GM21528 (cell line): ENCODE measurements at regions not wholly inside any gene's neighbourhood (a gene's known extent, or its start where the extent isn't known, plus 50 kb on each side); places are given as distances from the start of the nearest gene placed in this dataset.

Experiments used
- ATAC-seq: cut with Tn5 transposase; IDR thresholded peaks from one replicate; pipeline ENCODE4 v1.9.1; 2021; ENCODE audit warnings: mild to moderate bottlenecking, moderate library complexity; ENCODE audit not compliant: unreplicated experiment, low FRiP score

DNA sequence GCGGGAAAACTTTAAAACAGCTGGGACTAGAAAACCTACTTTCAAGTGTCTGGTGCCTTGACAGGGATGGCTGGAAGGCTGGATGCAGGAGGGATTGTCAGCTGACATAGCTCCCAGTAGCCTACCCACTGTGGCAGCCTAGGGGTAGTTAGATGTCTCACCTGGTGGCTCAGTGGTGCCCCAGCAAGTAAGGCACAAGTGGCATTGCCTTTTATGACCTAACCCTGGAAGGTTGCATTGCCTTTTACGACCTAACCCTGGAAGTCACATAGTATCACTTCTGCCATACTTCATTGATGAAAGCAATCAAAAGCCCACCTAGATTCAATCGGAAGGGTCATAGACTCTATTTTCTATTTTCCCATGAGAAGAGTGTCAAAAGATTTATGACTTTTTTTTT, 724.7 kb upstream of the TBX3 start:
- no peak for ATAC-seq

DNA sequence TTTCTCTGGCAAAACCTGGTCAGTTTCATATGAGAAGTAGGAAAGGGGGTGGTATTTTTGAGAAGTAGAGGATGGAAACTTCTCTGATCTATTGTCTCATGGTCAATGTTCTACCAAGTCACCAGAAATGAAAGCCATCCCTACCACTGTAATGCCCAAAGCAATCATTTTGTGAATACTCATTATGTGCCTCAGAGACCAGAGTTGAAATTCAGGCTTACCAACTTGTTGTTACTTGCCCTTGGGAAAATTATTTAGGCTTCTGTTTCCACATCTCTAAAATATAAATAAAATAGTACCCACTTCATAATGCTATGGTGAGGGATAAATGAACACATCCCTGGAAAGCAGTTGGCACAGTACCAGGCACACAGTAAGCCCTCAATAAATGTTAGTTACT, 723.7 kb upstream of the TBX3 start:
- no peak for ATAC-seq

DNA sequence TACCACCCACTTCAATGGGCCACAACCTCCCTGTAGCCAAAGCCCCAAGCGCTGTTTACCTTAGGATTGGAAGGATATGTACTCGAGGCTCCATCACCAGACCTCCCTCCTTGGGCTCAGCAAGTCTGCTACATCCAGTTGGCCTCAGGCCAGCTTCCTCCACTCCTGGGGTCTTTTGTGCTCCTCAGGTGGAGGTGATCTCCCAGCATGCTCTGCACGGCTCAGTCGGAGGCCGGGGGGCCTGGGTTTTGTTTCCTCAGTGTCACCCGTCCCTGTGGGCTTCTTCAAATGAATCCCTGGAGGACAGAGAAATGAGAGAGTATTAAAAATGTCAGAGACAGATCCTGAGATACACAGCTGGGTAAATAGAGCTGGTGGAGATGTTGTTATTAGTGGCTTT, 723.1 kb upstream of the TBX3 start:
- ATAC-seq = no peak

DNA sequence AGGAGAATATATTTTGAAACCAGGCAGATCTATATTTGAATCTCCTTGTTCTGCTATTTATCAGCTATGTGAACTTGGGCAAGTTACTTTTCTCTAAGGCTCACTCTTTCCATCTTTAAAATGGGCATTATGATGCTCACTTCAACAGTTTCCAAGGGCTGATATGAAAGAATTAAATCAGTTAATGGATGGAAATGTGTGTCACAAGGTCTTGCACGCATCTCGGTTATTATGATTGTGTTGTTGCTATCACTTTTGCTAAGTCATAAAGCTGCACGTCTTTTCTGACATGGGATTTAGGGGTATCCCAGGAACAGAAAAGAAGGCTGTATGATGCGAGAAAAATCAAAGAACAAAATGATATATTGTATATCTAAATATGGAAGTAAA, 721.5 kb upstream of the TBX3 start:
- no peak for ATAC-seq

DNA sequence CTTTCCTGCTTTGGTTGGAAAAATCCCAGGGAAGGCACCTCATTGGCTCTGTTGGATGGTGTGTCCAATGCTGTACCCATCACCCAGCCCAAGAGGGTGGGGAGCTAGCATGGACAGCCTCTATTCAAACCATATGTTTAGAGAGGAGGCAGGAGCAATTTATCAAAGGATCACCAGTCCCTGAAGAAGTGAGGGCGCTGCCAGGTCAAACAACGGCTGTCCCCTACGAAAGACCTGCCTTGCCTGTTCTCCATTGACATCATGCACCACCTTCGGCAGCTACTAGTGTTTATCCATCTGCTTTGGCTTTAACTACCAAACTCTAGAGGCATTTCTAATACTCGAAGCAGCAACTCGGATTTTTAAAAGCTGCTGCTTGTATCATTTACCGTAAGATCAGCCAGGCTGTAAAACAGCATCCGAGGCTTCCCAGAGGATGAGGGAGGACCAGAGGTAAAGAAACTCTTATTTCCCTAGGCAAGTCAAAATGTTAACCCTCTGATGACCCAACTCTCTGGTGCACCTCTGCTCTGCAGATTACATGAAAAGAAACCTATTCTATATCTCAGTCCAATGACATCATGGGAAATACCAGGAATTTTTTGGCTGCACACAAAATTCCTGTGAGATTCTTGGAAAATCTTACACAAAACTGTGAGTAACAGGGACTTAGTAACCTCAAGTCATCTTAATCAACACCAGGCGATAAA, 720.9 kb upstream of the TBX3 start:
- ATAC-seq = no peak

DNA sequence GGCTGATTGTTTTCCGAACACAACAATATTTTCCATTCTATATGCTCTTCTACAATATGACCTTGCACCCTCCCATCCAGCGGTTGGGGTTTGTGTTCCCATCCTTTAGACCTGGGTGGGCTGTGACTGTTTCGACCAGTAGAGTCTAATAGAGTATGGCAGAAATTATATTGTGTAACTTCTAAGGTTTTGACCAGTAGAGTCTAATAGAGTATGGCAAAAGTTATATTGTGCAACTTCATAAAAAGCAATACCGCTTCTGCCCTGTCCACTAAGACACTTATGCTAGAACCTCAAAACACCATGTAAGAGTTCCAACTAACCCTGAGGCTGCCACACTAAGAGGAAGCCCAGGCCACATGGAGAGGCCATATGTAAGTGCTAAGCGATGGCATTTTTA, 719.7 kb upstream of the TBX3 start:
- no peak for ATAC-seq

DNA sequence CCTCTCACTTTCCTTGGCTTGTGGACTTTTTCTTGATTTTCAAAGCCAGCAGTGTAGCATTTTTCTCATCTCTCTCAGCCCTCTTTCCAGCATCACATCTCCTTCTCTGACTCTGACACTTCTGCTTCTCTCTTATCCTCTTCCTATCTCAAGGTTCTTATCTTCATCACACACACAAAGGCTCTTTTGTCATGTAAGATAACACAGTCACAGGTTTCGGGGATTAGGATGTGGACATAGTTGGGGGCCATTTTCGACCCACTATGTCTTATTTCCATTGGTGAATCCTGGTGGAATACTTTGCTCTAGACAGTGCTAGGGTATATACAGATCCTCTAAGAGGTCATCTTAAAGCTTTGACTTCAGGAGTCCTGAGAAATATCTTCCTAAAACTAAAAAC, 719.3 kb upstream of the TBX3 start:
- no peak for ATAC-seq

DNA sequence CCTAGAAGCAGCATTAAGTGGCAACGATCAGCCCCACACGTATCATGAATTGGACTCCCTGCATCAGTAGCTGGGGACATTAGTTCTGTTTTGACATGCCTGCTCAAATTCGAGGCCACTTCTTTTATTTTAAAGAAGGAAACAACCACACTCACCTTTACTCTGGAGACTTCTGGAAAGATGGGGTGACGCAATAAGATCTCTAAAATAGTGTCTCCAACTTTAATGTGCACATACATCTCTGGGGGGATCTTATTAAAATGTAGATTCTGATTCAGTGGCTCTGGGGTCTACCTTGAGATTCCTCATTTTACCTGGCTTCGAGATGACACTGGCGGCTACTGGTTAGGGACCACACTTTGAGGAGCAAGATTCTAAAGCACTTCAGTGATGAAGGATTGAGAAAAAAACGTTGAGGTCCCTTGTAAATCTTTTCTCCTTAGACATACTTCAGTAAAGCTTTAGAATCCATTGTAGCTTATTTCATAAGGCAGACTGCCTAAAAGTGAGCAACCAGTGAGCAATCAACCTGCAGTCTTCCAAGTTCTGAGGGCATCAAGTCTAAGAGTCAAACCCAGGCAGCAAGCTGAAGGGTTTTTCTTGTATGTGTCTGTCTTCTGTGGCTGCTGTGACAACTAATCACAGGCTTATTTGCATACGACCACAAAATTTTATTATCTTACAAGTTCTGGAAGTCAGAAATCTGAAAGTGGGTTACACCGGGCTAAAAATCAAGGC, 718.6 kb upstream of the TBX3 start:
- no peak for ATAC-seq

DNA sequence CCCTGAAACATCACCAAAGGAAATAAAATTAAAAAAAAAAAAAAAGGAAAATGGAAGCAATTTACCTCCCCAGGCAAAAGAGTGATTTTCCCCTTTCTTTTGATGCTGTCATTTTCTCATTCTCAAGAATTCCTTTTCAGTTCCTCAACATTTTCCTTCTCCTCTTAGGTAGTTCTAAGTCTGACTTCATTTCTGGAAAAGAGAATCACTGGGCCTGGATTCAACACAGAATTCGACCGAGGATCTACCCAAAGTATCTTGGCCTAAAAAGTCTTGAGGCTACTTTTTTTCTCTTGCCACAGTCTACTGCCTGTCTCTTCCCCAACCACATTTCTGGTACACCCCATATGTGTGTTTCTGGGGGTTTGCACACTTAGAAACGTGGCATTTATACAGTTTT, 717.8 kb upstream of the TBX3 start:
- ATAC-seq = no peak

DNA sequence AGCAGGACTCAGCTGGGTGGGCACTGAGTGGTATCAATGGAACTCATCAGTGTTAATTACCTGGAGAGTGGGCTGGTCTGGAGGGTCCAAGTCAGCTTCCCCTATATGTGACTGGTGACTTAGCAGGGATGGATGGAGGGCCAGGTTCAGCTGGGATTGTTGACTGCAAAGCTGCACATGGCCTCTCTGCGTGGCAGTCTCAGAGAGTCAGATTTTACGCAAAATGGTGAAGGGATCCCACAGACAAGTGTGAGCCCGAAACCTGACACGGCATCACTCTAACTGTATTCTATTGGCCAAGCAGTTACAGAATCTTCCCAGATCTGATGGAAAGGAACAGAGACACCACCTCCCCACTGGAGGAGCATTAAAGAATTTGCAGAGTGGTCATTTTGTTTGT, 716.0 kb upstream of the TBX3 start:
- no peak for ATAC-seq

DNA sequence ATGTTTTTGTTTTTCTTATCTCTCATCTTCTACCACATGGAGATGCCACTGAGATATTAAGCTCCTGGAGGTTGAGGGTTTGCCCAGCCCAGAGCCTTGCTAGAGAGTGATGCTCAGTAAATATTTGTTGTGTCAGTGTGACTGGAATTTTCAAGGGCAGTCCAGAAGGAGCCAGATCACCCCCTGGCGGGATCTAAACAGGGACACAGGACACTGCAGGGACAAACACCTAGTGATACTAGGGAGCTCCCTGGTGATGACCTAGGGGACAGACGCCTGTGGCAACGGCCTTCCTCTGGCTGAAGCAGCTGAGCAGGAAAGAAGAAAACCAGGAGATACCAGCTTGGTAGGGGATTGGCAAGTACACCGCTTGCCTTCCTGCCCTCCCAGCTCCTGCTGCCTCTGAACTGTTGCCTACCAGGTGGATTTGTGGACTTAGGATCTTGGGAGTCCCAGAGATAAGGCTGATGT, 714.4 kb upstream of the TBX3 start:
- ATAC-seq = no peak

DNA sequence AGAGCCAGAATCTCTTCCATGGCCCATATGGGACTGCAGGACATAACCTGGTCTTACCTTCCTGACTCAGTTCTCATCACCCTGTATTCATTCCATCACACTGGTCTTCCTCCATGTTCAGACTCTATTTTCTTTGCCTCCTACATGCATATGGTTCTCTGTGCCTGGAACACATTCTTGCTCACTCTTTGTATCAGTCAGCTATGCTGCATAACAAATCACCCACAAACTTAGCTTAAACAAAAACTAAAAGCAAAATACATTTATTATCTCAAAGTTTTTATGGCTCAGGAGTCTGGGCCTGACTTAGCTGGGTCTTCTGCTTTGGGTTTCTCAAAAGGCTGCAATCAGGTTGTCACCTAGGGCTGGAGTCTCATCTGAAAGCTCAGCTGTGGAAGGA, 712.6 kb upstream of the TBX3 start:
- no peak for ATAC-seq

DNA sequence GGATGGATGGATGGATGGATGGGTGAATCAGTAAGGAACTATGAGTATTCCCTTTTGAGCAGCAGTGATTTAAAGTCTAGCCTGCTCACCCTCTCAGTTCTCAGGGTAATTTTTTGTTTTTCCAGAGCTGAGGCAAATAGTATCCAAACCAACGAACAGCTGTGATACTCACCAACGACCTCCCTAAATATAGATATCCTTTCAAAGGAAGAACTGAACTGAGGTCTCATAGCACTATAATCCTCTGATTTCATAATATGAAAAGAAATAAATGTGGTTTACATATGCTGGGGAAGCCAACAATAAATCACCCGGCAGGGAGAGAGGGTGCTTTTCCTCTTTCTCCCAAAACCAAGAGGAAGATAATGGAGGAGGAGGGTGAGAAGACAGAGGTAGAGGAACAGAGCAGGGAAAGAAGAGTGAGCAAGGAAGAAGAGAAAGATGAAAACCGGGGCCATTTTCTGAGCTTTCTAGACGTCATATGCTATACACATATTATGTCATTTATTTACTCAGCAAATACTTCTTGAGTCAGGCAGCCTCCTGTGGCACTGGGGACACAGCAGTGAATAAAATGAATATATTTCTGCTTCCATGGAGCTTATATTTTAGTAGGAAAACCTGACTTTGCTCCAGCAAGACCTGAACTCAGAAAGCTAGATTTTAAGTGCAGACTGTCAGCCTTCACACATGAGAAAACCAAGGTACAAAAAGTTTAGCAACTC, 710.7 kb upstream of the TBX3 start:
- no peak for ATAC-seq

DNA sequence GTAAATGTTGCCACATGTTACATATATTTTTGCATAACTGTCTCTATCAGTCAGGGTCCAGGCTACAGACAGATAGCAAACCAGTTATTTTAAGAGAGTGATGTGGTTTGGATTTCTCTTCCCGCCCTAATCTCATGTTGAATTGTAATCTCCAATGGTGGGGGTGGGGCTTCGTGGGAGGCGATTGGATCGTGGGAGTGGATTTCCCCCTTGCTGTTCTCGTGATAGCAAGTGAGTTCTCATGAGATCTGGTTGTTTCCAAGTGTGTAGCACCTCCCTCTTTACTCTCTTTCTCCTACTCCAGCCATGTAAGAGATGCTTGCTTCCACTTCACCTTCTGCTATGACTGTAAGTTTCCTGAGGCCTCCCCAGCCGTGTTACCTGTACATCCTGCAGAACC, 704.2 kb upstream of the TBX3 start:
- no peak for ATAC-seq

DNA sequence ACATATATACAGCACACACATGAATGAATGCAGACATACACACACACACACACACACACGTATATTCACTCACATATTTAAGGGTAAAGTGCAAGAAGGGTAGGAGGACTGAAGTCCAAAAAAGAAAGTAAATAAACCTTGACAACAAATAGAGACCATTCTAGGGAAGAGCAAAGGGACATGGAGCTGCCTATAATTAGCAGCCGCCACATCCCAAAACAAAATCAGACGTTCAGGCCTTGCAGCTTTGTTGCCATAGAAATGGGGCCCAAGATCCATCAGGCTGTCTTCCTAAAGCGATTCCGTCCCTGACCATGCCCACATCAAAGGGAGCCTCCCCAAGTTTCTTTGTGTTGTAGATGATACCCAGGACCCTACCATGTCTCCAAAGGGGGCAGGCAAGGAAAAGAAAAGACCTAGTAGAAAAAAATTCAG, 703.5 kb upstream of the TBX3 start:
- ATAC-seq = no peak

DNA sequence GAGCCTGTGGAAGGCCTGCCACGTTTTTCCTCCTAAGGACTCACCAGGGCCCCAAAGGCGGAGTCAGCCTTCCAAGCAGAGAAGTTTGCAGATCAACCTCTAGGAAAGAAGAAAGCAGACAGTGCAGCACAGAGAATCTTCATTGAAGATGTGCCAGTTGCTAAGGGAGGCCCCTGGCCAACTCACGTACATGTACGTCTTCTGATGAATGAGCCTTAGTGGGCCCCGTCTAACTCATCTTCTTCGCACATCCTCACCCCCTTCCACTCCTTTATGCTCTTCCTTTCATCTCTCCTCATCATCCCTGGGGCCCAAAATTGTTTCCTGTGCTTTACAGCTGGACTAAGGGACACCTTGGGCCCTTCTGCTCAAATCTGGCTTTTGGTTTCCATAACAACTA, 703.0 kb upstream of the TBX3 start:
- no peak for ATAC-seq

DNA sequence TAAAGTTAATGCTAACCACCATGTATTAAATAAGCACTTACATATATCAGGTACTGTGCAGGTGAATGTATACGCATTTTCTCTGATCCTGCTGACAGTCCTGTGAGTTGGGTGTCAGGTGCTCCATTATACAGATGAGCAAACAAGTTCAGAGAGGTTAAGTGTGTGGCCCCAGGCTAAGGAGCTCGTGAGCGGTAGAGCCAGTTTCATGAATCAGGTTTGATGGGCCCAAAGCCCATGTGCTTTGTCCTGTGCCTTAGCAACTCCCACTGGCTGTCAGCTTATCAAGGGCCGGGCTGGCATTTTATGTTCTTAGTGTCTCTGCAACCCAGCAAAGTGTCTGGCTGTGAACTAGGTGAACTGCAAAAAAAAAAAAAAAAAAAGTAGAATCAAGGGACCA, 701.2 kb upstream of the TBX3 start:
- ATAC-seq = no peak

DNA sequence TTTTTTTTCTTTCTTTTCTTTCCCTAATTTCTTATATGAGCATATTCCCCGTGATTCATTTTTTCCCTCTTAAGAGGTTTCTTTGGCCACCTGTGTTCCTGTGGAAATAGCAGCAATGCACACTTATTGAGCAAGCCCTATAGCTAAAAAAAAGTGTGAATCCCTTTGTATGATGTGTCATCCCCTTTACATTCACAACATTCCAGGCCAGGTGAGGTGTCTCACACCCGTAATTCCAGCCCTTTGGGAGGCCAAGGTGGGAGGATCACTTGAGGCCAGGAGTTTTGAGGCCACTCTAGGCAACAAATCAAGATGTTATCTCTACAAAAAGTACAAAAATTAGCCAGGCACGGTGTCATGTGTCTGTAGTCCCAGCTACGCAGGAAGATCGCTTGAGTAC, 700.4 kb upstream of the TBX3 start:
- ATAC-seq = no peak

DNA sequence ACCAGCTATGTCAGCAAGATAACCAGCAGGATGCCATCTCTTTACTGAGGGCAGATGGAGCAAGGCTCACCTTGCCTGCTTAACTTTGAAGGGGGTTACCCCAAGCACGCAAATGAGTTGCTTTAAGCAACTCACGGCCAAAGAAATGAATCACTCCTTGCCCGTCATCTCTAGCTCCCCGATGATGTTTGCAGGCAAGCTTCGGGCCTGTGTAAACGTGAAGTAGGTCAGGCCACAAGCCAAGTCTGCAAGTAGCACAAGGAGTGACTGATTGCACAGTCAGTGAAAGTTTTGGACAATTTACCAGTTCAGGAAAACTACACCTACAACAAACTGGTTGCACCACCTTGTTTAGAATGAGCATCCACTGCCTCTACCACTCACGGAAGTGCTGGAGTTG, 699.7 kb upstream of the TBX3 start:
- no peak for ATAC-seq

DNA sequence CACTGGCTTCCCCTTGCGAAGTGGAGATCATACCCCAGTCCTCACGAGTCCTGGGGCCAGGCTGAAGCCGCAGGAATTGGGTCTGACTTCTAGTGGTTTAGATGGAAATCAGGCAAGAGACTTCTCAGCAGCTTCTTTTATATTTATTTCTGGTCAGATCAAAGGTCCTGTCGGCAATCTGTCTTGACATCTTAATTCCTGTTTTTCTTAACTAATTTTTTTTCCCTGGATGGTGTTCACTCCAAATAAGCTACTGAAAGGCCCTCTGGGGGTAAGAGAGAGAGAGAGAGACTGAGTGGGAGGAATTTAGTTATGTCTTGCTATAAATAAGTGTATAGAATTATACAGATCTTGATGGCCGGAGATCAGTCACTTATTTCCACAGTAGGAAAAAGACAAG, 698.7 kb upstream of the TBX3 start:
- no peak for ATAC-seq

DNA sequence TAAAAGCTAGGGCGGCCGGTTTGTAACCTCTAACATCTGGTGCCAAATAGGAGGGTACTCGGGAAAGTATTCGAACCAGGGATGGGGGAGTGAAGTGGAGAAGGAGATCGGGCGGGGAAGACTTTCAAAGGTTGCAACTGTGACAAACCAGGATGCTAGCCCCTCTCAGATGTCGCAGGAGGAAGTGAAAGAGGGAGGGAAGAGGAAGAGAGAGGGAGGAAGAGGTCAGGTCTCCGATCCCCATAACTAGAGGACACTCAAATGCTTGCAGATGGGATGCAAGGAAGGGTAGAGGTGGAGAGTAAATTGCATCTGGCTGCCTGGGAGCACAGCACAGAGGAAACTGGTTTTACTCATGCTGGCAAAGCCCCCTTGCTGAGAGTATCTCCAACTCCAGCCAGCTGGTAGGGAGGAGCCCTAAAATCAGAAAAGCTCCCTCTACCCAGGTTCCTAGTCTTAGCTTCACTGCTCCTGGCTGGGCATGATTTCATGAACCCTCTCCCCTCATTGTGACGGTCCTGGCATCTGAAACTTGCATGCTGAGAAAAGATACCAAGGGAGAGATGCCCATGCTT, 696.7 kb upstream of the TBX3 start:
- no peak for ATAC-seq
